Hematopoietic multipotent progenitor cell treated with erythropoietin and hydrocortisone succinate and interleukin-3 and kit ligand, for 15 days (in vitro differentiated cells): ENCODE measurements at regions not wholly inside any gene's neighbourhood (a gene's known extent, or its start where the extent isn't known, plus 50 kb on each side); places are given as distances from the start of the nearest gene placed in this dataset.
"Not testable (repeated sequence)": the region's sequence is repeated elsewhere in the genome, so short reads cannot be mapped to it uniquely, and the experiment has no call there.

Source experiments
- DNase-seq: peaks from one replicate; pipeline ENCODE4 v3.0.0-alpha.2; 2015; ENCODE audit warnings: low spot score

DNA sequence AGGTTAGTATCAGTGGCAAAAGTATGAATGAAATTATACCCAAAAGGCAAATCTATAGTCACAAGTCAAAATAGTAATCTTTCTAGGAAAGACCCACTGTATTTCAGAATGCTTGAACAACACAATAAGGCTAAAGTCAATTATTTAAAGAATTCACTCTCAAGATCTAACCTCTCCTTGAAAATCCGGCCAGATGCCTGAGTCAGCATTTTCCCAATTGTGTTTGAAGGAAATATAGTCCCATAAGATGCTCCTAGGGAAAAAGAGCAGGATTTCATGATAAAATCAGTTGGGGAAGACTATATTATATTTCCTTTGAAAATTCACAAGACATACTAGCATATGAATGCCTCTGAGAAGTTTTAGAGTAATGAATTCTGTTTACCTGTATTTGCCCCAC is 1075.0 kb downstream of the GRM8 start:
- no peak for DNase-seq

DNA sequence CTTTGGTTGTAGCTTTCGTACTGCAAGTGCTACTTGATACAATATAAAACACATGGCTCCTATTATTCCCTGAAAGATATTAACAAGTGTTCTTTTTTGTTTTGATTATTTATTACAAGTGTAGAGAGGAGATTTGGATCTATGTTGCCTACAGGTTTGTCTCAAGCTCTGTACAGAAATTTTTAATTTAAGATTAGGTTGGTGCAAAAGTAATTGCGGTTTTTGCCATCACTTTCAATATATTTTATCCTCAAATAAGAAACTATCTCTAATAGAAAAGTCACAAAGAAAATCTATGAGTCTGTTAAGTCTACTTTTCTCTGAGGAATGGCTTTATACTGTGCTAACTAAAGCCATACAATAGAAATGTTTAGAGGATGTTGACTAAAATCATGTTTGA is 1086.1 kb downstream of the GRM8 start:
- no peak for DNase-seq

DNA sequence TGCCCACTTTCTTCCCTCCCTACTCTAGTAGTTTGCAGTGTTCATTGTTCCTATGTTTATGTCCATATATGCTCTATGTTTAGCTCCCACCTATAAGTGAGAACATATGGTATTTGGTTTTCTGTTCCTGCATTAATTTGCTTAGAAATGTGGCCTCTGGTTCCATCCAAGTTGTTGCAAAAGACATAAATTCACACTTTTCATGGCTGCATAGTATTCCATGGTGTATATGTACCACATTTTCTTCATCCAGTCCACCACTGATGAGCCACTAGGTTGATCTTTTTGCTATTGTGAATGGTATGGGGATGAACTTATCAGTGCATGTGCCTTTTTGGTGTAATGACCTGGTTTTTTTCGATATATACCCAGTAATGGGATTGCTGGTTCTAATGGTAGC is 1089.1 kb downstream of the GRM8 start:
- no peak for DNase-seq

DNA sequence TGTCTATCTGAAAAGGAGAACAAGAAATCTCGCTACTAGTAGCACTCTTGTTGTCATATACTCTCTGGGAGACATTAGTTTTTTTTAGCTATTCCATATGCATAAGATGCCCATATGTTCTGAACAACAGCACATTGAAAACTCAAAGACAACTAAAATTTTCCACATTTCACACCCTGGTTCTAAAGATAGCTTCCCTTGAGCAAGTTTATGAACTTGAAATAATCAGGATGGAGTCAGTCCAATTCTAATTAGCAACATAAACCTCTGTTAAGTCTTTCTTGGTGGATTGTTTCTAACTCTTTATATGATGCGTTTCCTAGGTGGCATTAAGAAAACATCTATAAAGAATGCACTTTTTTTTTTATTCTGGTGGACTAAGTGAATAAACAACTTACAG is 1095.3 kb downstream of the GRM8 start:
- DNase-seq, result no peak

DNA sequence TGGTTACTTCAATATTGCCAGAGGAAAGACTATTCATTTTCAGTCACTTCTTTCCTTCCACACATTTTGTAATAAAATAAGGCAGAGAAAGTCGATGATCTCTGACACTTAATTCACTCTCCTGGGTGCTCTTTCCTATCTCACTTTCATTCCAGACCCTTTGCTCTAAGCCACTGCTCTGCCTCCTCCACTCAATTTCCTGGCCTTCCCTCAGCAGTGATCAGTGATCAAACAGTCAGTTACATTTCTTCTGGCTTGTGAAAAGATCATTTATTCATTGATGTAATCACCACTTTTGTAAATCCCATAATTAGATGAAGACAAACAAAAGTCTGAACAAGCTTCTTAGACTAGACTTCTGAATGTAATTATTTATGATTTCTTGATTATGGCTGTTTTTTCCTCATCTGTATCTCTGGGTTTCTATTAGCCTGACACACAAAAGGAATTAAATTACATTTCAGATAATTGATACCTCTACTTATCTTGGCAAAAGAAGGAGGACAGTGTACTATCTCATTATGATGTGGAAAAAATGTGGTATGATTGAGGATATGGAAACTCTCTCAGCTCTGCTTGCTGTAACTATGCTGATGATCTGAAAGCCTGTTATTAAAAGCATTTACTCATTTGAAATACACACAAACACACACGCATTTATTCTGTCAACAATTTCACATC is 1102.3 kb downstream of the GRM8 start:
- DNase-seq, result no peak

DNA sequence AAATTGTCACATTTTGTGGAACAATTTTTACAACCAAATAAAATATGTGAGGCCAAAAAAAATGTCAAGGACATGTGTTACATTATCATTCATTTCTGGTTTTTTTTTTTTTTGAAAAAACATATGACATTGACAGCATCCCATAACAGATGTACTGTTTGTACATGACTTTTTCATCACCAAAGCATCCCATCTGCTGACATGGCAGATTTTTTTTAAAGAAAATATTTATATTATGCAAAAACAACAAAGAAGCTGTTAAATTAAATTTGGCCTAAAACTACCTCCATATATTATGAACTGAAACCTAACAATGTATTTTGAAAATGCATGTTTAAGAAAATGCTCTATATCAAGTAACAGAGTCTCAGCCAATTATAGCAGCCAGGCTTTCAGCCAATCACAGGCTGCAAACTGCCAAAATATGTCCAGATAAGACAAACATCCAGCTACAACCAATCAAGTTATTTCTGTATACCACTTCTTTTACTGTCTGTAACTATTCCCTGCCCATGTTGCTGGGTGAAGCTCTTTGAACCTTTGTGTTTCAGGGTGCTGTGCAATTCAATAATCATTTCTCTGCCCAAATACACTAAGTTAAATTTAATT is 1111.8 kb downstream of the GRM8 start:
- no peak for DNase-seq

DNA sequence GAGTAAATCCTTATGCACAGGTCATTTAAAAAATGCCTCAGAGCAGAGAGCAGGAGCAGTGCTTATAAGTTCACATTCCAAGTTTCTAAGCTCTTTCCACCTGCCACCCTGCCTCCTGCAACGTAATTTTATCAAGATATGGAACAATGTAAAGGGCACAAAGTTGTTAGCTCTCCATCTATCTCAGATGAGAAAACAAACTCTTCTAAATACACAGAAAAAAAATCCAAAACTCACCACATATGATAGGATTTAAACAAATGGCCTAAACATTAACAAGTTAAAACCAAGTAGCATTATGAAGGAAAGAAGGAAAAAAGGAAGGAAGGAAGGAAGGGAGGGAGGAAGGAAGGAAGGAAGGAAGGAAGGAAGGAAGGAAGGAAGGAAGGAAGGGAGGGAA is 1132.8 kb downstream of the GRM8 start:
- no peak for DNase-seq

DNA sequence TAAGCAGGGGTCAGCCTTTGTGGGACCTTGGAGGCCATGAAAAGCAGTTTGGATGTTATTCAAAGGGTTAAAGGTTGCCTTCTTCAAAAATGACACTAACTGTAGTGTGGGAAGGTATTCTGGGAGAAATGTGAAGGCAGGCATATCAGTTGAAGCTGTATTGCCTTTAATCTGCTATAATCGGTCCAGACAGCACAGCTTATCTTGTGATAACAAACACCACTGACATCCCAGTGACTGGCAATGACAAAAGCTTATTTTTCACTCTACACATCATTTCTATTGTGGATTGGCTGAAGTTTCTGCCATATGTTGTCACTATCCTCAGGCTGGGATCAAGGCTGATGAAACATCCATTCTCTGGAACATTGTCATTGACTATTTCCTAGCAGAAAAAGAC is 1149.2 kb downstream of the GRM8 start:
- DNase-seq, result no peak

DNA sequence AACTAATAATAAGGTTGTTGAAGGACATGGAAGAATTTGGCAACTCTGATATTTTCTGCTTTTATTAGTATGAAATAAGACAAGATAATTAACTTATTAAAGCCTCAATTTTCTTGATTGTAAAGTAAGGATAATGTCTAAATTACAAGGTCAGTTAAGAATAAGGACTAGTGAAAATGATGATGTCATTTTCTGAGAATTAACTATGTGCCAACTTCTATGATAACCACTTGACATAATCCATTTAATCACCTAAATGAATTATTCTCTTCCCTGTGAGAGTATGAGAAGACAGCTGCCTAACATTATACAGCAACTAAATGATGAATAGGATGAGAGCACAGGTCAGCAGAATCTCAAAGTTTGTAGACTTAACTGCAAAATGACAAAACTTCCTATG is 1153.4 kb upstream of the POT1 start:
- DNase-seq, result no peak

DNA sequence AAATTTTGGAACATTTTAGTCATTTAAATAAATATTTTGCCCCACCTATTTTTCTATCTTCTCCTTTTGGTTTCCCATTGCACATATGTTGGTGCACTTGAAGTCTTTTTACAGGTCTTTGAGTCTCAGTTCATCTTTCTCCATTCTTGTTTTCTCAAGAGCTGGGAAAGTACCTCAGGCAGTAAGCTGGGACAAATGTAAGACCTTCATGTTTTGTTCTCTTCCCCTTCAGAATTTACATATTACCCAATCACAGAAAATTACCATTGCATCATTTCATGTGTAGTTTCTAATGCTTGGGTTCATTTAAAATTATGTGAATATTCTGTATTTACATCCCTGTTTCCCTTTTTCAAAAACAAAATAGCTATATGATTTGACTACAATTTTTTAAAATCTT is 1150.0 kb upstream of the POT1 start:
- DNase-seq, result no peak

DNA sequence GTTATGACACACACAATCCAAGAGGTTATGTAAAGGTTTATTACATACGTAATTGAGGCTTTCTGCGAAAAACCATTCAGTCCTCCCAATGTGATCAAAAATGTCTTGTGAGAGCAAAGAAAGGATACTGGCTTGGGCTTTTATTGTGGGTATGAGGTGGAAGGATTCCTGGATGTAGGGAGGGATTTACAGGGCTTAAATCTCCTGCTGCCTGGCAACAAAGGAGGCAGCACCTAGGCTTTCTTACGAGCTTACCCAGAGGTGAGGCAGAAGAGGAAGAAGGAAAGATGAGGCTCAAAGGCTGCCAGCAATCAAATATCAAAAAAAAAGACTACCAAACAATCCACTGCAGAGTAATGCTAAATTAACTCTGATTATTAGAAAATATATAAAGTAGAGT is 1149.5 kb upstream of the POT1 start:
- no peak for DNase-seq

DNA sequence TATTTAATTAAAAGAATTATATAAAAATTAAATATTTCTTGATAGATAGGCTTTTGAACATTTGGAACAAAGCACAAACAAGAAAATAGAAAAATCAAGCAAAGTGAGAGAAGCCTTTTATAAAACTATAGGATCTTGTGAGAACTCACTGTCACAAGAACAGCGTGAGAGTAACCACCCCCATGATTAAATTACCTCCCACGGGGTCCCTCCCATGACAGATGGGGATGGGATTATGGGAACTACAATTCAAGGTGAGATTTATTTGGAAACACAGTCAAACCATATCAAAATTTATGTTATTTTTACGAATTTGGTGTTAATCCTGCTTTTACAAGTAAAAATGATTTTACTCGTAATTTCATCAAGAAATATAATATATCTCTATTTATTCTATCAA is 1136.1 kb upstream of the POT1 start:
- no peak for DNase-seq

DNA sequence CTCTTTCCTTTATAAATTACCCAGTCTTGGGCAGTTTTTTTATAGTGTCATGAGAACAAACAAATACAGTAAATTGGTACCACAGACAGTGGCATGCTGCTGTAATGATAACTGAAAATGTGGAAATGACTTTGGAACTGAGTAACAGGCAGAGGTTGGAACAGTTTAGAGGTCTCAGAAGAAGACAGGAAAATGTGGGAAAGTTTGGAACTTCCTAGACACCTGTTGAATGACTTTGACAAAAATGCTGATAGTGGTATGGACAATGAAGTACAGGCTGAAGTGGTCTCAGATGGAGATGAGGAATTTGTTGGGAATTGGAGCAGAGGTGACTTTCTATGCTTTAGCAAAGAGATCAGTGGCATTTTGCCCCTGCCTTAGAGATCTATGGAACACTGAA is 1128.4 kb upstream of the POT1 start:
- no peak for DNase-seq

DNA sequence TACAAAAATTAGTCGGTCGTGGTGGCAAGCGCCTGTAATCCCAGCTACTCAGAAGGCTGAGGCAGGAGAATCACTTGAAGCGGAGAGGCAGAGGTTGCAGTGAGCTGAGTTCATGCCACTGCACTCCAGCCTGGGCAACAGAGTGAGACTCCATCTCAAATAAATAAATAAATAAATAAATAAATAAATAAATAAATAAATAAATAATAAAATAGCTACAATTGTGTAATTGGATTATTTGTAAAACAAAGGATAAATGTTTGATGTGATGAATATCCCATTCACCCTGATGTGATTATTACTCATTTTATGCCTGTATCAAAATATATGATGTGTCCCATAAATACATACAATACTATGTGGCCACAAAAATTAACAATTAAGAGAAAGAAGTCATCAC is 1127.0 kb upstream of the POT1 start:
- DNase-seq, result not testable (repeated sequence)

DNA sequence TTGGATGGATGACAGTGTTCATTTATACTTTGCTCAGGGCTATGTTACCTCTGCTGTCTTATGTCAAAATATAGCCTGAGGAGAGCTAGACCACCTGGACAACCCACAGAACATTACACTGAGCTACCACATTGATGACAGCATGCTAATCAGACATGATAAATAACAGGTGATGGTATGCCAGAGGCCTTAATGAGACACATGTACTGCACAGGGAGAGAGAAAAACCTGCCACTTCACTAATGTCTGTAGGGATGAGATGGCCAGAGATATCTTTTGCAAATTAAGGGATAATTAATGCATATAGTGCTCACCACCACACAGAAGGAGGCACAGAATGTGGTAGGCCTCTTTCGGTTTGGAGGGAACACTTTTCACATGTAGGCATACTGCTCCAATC is 1122.6 kb upstream of the POT1 start:
- DNase-seq, result no peak

DNA sequence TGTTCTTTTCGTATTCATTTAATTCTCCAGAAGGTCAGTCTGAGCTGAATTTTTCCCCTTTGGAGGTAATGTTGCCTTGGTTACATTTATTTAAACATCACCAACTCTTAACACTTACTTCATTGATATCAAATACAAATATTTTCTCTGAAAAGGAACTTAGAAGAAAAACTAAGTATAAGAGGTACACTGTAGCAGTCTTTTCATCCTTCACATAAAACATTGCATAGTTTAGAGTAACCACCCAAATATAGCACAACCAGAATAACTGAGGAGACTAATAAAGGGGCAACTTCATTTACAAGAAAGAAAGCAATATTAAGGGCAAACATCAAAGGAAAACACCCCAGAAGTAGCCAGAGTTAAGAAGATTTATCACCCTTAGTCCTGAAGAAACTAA is 1115.0 kb upstream of the POT1 start:
- DNase-seq, result no peak

DNA sequence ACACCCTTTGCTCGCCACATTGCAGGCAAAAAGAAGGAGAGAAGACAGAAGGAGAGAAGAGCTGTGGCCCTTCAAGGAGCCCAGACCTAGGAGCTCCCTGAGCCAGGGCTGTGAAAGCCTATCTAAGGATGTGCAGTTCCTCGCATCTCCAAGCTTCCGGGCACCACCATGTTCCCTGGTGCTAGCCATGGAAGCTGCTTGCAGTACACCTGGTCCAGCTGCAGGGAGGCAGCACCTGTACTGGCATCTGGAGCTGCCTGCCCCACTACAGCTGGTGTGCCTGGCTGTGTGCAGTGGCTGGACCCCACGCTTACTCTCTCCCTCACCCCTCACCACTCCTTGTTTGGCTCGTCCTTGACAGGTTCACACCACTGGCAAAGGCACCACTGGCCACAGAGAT is 1111.8 kb upstream of the POT1 start:
- no peak for DNase-seq

DNA sequence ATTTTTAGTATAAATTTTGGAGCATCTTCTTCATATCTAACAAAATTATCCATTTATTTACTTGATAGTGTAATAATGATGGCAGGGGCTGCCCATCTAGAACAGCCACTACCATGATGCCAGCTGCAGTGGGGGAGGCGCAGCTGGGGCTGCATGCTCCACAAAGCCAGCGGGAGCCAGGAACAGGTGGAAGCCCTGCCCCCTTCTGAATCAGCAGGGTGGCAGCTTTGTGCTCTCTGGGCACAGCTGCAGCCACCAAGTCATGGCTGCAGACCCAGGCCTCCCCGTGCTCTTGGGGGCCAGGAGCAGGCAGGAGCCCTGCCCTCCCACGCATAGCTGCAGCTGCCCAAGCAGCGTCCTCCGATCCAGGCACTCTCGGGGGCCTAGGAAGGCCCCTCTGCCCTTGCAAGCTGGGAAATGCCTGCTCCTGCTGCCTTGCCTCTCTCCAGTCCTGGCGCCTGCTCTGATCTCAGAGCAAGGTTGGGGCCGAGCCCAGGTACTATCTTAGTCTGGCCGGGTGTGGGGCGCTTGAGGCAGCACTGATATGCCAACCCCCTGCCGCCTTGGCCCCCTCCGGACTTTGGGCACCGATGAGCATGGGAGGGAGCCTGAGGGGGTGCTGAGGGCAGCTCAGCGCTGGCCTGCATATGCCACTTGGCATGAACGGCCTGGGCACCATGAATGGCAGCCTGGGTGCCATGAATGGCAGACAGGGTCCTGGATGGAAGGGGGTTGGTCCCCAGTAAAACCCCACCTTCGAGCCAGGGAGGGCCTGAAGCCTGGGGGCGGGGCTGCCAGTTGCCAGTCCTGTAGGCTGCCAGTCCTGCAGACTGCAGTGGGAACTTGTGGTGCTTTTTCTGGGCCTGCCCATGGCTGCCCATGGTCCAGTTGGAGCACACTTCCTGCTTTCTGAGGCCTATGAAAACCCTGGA is 1110.8 kb upstream of the POT1 start:
- DNase-seq, result no peak

DNA sequence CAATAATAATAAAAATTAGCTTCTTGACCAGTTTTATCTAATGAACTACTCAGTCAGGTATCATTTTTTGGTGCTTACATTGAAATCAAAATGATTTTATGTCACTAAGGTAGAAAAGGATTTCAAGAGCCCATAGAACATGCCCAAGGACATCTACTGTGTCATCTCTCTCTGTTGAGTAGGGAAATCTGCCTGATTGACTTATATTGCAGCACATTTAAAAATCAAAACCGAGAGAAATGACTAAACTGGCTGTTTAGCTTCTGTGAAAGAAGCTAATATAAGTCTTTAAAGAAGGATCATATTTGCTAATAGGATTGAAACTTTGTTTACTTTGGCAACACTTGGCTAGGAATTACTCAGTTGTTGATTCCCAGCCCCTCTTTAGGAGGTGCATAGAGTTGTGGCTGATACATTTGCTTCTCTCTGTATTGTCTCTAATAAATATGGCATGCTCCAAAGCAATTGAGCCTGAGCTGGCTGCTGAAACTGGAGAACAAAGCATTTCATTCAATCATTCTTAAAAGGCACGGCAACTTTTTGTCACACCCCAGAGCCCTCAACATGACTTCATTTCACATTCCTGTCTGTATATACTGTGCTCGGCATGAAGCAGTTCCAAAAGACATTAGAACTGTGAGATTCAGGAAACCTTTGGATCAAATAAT is 1096.9 kb upstream of the POT1 start:
- no peak for DNase-seq

DNA sequence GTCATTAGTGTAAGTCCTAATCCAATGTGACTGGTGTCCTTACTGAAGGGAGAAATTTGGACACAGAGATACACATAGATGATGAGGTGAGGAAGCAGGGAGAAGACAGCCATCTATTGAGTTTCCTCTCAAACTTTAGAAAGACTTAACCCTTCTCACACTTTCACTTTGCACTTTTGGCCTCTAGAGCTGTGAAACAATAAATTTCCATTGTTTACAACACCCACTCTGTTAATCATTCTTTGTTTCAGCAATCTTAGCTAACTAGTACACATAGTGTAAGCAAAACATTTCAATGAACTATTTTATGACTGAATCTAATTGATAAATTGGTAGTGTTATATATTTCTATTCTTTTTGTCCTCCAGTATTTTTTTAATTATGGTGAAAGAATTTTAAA is 1092.8 kb upstream of the POT1 start:
- no peak for DNase-seq

DNA sequence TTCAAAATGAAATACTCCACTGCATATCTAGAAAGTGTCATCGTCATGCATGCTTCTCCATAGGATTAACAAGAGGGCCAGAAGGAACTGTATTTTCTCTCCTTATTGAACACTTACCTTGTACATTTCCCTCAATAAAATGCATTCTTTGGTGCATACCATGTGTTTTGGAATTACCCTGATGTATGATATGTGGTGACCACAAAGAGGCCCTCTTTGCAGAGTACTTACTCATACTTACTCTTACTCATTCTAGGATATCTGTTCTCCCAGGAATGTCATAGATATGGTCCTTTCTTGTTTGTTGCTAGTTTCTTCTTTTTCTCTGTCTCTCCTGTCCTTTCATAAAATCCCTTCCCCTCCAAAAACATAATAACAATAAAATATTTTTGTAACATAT is 1087.1 kb upstream of the POT1 start:
- DNase-seq, result no peak

DNA sequence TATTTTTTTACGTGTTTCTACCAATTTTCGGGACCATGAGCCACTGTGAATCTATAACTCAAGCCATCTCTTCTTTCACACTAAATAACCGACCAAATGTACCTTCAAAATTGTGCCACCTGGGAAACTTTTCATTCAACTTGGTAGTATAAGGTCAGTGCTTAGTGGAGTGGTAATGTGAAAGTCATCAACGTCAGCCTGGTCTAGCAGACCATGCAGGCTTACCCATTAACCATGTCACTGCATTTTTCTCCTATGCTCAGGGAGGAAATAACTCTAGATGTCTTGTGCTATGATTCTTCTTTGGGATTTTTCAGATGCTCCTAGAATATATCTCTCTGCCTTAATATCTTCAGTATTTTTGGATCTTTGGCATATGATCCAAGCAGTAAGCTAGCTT is 1075.4 kb upstream of the POT1 start:
- no peak for DNase-seq

DNA sequence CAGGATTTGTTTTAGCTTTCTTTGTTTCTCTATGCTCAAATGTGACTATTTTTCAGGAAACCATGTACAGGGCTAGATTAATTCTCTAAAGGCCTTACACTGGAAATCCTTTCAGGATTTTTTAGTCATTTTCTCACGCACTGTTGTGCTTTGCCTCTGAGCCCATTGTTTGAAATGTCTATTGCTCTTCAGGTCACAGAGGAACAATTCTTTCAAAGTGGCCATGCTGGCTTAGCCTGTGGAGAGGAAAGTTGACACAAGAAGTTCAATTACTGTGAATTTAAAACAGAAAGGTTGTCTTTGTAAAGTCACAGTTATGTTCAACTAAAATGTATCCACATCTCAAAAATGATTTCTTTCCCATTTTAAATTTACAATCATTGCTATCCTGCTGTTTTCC is 1071.7 kb upstream of the POT1 start:
- DNase-seq, result no peak
